ENCODE measurements at regions not wholly inside any gene's neighbourhood (a gene's known extent, or its start where the extent isn't known, plus 50 kb on each side); places are given as distances from the start of the nearest gene placed in this dataset.

GRCh38 chr7:113232885-113233284, 114.5 kb upstream of the SMIM30 start:
- Histone ChIP-seq H3K4me3 (no peak overlapping the region), H3K27me3 (no peaks in the 10 kb centered on the region), H3K27ac (no peak overlapping the region), H3K36me3 (replicated peaks; ENCODE audit: insufficient read depth, low read depth) (no peaks in the 10 kb centered on the region), H3K9me3 (ENCODE audit: low read depth) (no peaks in the 10 kb centered on the region), H4K20me1 (ENCODE audit: insufficient read depth, poor library complexity, severe bottlenecking) (no peaks in the 10 kb centered on the region), H3K4me1 (ENCODE audit: insufficient read depth) (no peaks in the 10 kb centered on the region), H2AFZ (no peak overlapping the region), H3K4me2 (no peak overlapping the region), H3K9me2 (replicated peaks; ENCODE audit: insufficient read depth) (no peaks in the 10 kb centered on the region), H3K79me2 (no peaks in the 10 kb centered on the region)
- DNase-seq (ENCODE audit: low spot score), result no peak
- TF ChIP-seq EZH2 (IDR thresholded peaks at IDR 0.05; ENCODE audit: borderline replicate concordance) (no peak), EZH2phosphoT487 (IDR thresholded peaks at IDR 0.05; ENCODE audit: low read depth, severe bottlenecking, unreplicated experiment) (no peak)
- TF ChIP-seq, protein P1, sequence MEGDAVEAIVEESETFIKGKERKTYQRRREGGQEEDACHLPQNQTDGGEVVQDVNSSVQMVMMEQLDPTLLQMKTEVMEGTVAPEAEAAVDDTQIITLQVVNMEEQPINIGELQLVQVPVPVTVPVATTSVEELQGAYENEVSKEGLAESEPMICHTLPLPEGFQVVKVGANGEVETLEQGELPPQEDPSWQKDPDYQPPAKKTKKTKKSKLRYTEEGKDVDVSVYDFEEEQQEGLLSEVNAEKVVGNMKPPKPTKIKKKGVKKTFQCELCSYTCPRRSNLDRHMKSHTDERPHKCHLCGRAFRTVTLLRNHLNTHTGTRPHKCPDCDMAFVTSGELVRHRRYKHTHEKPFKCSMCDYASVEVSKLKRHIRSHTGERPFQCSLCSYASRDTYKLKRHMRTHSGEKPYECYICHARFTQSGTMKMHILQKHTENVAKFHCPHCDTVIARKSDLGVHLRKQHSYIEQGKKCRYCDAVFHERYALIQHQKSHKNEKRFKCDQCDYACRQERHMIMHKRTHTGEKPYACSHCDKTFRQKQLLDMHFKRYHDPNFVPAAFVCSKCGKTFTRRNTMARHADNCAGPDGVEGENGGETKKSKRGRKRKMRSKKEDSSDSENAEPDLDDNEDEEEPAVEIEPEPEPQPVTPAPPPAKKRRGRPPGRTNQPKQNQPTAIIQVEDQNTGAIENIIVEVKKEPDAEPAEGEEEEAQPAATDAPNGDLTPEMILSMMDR (IDR thresholded peaks at IDR 0.05; ENCODE audit: poor library complexity), result no peak
- WGBS (ENCODE audit: low lambda C conversion rate, missing lambda C conversion rate), result 92% methylated on average over 2 of the region's 2 CpGs

DNA sequence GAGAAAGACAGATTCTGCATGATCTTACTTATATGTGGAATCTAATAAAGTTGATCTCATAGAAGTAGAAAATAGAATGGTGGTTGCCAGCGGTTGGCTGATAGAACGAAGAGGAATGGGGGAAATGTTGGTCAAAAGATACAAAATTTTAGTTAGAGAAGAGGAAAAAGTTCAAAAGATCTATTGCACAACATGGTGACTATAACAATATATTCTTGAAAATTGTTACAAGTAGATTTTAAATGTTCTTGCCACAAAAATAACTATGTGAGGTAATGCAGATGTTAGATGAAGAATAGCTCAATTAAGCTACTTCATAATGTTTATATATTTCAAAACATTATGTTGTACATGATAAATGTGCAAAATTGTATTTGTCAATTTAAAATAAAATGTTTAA, 112.3 kb upstream of the SMIM30 start:
- Histone ChIP-seq H3K36me3 (replicated peaks; ENCODE audit: insufficient read depth, low read depth) (no peaks in the 10 kb centered on the region), H3K79me2 (no peaks in the 10 kb centered on the region), H3K9me2 (replicated peaks; ENCODE audit: insufficient read depth) (no peaks in the 10 kb centered on the region), H3K4me3 (no peak overlapping the region), H3K27me3 (no peaks in the 10 kb centered on the region), H4K20me1 (ENCODE audit: insufficient read depth, poor library complexity, severe bottlenecking) (no peaks in the 10 kb centered on the region), H3K27ac (no peak overlapping the region), H3K4me1 (ENCODE audit: insufficient read depth) (no peaks in the 10 kb centered on the region), H2AFZ (no peak overlapping the region), H3K9me3 (ENCODE audit: low read depth) (no peaks in the 10 kb centered on the region), H3K4me2 (no peak overlapping the region)
- 92% methylated on average over 2 of the region's 2 CpGs for WGBS (ENCODE audit: low lambda C conversion rate, missing lambda C conversion rate)
- TF ChIP-seq EZH2 (IDR thresholded peaks at IDR 0.05; ENCODE audit: borderline replicate concordance) (no peak), EZH2phosphoT487 (IDR thresholded peaks at IDR 0.05; ENCODE audit: low read depth, severe bottlenecking, unreplicated experiment) (no peak)
- TF ChIP-seq, protein P1 (IDR thresholded peaks at IDR 0.05; ENCODE audit: poor library complexity), result no peak
- no peak for DNase-seq (ENCODE audit: low spot score)

DNA sequence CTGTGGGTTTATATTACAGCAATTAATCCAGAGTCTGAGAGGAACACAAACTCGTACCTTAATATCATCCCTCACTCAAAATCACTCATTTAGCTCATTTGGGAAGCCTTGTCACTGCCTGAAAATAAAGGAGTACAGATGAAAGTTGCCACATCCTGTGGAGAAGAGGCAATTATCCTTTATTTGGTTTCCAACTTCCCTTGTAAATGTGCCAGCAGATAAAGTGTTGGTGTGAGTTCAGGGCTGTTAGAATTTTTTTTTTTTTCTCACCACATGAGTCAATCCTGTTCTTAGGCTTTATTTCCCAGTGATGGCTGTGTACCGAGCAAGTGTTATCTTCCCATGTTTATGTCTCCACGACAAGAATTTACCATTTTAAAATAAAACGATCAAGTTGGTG, 99.0 kb upstream of the SMIM30 start:
- Histone ChIP-seq H3K4me1 (ENCODE audit: insufficient read depth) (no peaks in the 10 kb centered on the region), H3K9me3 (ENCODE audit: low read depth) (no peaks in the 10 kb centered on the region), H3K79me2 (no peaks in the 10 kb centered on the region), H4K20me1 (ENCODE audit: insufficient read depth, poor library complexity, severe bottlenecking) (no peaks in the 10 kb centered on the region), H3K9me2 (replicated peaks; ENCODE audit: insufficient read depth) (no peaks in the 10 kb centered on the region), H2AFZ (no peak overlapping the region), H3K27me3 (no peaks in the 10 kb centered on the region), H3K4me3 (no peak overlapping the region), H3K4me2 (no peak overlapping the region), H3K36me3 (replicated peaks; ENCODE audit: insufficient read depth, low read depth) (no peaks in the 10 kb centered on the region), H3K27ac (no peak overlapping the region)
- 28% methylated on average over 4 of the region's 4 CpGs for WGBS (ENCODE audit: low lambda C conversion rate, missing lambda C conversion rate)
- TF ChIP-seq, protein P1 (IDR thresholded peaks at IDR 0.05; ENCODE audit: poor library complexity), result no peak
- TF ChIP-seq EZH2 (IDR thresholded peaks at IDR 0.05; ENCODE audit: borderline replicate concordance) (no peak), EZH2phosphoT487 (IDR thresholded peaks at IDR 0.05; ENCODE audit: low read depth, severe bottlenecking, unreplicated experiment) (no peak)
- no peak for DNase-seq (ENCODE audit: low spot score)

- no peak overlapping the region for H3K4me3 ChIP-seq
- H3K4me1 ChIP-seq (ENCODE audit: insufficient read depth), result no peaks in the 10 kb centered on the region
- no peaks in the 10 kb centered on the region for H3K27me3 ChIP-seq
- H3K36me3 ChIP-seq (replicated peaks; ENCODE audit: insufficient read depth, low read depth), result no peaks in the 10 kb centered on the region
- H3K4me2 ChIP-seq, result no peak overlapping the region
- no peaks in the 10 kb centered on the region for H3K9me2 ChIP-seq (replicated peaks; ENCODE audit: insufficient read depth)
- no peak overlapping the region for H2AFZ ChIP-seq
- no peak for DNase-seq (ENCODE audit: low spot score)
- H4K20me1 ChIP-seq (ENCODE audit: insufficient read depth, poor library complexity, severe bottlenecking), result no peaks in the 10 kb centered on the region
- 79% methylated on average over 1 of the region's 1 CpG for WGBS (ENCODE audit: low lambda C conversion rate, missing lambda C conversion rate)
- no peaks in the 10 kb centered on the region for H3K79me2 ChIP-seq
- no peaks in the 10 kb centered on the region for H3K9me3 ChIP-seq (ENCODE audit: low read depth)
- TF ChIP-seq, protein P1 (IDR thresholded peaks at IDR 0.05; ENCODE audit: poor library complexity), result no peak
- TF ChIP-seq EZH2phosphoT487 (IDR thresholded peaks at IDR 0.05; ENCODE audit: low read depth, severe bottlenecking, unreplicated experiment), result no peak
- TF ChIP-seq EZH2 (IDR thresholded peaks at IDR 0.05; ENCODE audit: borderline replicate concordance), result no peak
- H3K27ac ChIP-seq, result no peak overlapping the region
Measured at GRCh38 chr7:113216038-113216437, 97.7 kb upstream of the SMIM30 start.
